ENCODE measurements at regions not wholly inside any gene's neighbourhood (a gene's known extent, or its start where the extent isn't known, plus 50 kb on each side); places are given as distances from the start of the nearest gene placed in this dataset.

DNA sequence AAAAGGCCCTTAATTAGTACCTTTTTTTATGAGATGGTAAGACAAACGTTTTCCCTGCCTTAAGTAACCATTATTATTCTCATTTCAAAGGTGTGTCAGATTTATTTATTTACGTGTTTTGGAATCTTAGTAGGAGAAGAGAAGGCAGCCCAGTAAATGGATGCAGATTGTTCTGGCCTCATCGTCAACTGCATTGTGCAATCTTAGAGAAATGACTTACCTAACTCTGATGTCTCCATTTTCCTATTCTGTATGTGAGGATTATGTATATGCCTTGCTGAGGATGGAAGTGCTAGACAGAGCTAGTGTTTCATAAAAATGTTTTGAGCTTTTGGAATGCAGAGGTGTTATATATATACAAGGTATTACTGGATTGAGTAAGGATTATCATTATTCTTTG, 97.0 kb upstream of the JAG1 start:
- DNase-seq (ENCODE audit: low read depth in 3 of 3): no peak

DNA sequence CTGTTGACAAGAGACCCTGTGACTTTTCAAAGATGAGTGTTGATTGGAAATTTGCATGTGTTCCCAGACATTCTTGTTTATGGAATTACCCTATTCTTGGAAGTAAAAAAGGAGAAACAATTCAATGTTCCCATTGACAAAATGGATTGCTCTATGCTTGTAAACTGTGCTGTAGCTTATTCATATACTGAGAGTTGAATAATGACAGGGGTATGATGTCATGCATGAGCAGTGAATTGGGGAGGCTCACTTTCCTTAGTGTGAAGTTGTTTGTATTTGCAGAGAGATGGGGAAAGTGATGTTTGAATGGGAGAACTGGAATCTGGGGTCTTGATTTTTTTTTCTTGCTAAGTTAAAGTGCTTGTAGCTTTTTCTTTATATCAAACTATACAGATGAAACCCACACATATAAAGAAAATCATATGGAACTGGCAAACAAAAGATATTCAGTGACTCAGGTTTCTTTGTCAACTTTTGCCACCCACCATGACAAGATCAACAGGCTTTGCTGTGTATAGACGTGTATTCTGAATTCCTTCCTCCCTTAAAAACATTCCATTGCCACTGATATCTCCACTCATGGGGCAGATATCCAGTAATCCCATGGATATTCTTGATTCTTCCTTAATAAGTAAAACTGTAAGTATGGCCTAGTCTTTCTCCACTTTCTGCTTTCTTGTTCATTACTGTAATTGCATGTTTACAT, 97.8 kb upstream of the JAG1 start:
- DNase-seq (ENCODE audit: low read depth in 3 of 3): no peak

DNA sequence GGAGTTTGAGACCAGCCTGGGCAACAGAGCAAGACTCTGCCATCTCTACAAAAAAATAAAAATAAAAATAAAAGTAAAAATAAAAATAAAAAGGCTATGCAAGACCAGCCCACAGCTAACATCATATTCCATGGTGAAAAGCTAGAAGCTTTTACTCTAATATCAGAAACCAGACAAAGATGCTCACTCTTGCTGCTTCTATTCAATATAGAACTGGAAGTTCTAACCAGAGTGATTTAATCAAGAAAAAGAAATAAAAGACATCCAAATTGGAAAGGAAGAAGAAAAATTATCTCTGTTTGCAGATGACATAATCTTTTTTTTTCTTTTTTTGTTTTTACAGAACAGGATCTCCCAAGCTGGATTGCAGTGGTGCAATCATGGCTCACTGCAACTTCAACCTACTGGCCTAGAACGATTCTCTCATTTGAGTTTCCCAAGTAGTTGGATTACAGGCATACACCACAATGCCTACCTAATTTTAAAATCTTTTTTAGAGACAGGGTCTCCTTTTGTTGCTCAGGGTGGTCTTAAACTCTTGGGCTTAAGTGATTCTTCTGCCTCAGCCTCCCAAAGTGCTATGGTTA, 100.7 kb upstream of the JAG1 start:
- no peak for DNase-seq (ENCODE audit: low read depth in 3 of 3)

DNA sequence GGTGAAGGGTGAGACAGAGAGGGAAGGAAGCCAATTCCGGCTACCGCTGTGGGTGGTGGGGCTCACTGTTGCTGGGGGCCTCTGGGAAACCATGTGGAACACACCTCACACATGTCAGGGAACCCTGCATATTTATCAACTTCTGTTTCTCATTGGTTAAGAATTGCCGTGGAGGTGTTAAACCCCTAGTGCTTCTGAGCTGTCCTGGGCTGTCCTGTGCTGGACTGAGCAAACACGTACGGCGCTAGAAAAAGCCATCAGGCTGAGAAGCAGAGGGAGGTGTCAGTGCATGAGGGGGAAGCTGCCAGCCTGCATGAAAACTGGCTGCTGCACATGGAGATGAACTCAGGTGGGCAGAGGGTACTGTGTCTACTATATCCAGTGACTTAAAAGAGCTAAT, 103.9 kb upstream of the JAG1 start:
- DNase-seq (ENCODE audit: low read depth in 3 of 3): no peak

DNA sequence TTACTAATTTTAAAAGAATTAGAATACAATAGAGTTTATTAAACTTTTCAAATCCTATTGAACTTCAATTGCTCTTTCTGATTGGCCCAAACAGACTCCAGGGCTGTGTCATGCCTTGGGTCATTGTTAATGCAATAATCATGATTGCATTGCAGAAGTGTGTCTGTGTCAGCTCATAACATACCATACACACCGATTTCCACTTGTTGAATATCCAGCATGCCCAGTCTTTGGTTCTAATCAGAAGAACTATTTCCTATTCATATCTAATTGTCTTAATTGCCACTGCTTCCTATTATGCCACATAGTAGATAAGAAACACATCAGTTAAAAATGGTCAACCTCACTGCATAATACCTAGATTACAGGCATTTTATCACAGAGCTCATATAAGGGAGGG, 106.1 kb upstream of the JAG1 start:
- no peak for DNase-seq (ENCODE audit: low read depth in 3 of 3)

DNA sequence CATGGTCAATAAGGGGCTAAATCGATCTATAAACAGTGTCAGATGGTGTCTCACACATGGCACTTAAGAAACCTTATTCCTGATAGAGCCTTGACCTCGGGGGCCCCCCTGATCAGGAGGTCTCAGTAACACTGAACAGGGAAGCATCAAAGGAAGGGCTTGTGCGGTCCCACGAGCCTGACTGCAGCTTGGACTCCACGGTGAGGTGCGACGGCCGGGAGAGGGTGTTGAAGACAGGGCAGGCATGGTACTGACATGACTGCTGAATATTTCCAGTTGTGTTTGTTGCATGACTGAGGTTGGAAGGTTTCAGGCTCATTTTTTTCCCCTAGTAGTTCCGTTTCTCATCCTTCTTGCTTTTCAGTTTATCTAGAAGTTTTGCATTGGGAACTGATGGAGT, 107.1 kb upstream of the JAG1 start:
- DNase-seq (ENCODE audit: low read depth in 3 of 3): no peak

DNA sequence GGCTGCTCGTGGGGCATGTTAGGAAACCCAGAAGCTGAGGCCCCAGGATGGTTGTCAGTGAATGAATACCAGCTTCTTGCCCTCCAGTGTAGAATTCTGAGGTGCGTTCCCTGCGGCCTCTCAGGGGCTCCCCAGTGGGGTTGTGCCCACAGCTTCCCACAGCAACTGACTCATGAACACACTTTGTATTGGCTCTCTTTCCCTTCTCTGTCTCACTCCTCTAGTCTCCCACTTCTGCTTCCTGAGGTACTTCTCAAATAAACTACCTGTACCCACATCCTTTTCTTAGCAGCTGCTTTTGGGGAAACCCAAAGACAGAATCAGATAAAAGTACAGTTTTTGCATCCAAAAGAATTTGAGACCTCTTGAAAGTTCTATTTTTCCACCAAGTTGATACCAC, 107.7 kb upstream of the JAG1 start:
- DNase-seq (ENCODE audit: low read depth in 3 of 3): no peak

DNA sequence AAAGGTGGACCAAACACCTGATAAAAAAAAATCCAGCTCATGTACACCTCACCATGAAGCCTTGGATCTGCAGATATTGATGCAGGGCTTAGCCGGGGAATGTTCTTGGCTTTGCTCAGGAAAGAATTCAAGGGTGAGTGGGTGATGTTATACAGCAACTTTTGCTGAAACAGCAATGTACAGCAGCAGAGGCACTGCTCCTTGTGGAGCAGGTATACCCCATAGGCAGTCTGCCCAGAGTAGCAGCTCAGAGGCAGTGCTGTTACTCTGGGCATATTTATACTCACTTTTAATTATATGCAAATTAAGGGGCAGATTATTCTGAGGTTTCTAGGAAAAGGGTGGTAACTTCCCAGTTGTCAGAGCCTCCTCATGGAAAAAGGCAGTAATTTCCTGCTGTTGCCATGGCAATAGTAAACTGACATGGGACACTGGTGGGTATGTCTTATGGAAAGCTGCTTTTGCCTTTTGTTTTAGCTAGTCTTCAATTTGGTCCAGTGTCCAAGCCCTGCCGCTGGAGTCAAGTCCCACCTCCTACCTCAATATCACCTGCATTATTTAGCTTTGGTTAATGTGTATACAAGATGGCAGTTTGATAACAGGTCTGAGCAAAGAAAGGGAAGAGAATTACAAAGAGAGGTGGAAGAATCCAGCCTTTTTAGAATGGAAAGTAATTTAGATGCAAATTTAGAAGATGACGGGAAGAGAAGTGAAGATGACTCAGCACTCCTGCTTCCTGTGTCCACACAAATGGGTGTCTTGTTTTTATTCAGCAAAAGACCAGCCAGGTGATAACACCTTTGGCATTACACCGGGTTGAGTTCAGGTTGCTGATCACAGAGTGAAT, 110.1 kb upstream of the JAG1 start:
- no peak for DNase-seq (ENCODE audit: low read depth in 3 of 3)

DNA sequence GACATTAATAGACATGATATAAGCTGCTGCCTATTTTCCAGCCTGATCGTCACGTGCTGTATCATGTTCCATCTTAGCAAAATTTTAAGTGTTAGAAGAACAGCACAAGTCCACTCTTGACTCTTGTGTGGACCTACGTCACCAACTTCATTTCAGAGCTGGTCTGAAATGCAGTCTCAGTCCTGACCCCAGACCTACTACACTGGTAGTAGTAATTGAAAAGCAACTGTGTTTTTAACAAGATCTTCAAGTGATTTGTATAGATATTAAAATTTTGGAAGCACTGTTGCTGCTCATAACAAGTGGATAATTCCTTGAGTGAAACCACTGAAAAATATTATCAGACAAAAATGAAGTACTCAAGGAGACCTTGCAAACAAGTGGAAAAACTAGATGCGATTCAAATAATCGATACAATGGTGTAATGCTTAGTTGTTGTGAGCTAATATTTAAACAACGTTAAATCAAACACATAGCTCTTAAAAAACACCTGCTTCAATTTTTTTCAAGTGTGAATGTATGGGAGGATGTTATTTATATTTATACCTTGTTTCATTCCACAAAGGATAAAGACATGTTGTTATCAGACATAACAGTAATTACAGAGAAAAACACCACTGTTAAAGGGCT, 110.9 kb upstream of the JAG1 start:
- no peak for DNase-seq (ENCODE audit: low read depth in 3 of 3)

DNA sequence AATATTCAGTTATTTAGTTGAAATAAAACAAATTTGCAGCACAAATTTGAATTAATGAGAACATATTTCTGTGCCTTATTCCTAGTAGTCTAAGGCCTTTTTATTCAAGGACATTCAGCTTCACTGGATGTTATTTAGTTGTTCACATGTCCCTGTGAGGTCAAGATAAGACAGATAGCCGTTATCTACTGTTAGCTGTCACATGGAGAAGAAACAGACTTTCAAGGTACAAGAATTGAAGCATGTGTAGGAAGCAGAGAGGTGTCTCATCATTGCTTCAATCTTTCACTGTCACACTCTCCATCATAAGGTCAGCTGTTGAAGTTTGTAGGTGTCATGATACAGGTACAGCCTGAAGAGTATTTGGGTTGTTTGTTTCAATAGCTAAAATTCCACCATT, 112.9 kb upstream of the JAG1 start:
- DNase-seq (ENCODE audit: low read depth in 3 of 3): no peak

DNA sequence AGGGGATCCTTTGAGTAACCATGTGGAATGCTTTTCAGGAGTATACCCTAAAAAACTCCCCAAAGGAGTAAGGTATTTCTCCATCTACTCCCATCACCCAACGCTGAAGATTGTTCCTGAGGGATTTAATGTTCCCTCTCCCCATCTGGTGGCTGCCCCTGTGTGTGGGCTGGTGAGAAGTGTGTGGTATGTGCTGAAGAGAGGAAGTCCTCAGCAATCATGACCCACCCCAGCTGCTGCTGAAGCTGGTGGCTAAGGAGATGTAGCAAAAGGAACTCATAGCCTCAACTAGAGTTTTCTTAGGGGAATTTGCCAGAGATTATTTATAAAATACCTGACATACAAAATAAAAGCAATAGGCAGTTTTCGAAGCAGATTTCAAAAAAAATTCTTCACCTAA, 114.3 kb upstream of the JAG1 start:
- DNase-seq (ENCODE audit: low read depth in 3 of 3): no peak

DNA sequence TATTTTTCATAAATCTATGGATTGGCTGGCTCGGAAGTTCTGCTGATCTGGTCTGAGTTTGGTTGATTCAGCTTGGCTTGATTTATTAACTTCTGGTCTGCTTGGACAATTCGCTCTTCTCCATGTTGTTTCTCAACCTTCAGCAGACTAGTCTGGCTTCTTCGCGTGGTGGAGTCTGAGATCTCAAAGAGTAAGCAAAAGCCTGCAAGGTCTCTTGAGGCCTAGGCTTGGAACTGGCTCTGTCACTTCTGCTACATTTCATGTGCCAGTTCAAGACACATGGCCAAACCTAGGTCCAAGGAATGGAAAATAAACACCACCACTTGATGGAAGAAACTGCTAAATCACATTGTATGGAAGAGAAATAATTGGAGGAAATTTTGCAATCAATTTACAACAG, 115.1 kb upstream of the JAG1 start:
- no peak for DNase-seq (ENCODE audit: low read depth in 3 of 3)

DNA sequence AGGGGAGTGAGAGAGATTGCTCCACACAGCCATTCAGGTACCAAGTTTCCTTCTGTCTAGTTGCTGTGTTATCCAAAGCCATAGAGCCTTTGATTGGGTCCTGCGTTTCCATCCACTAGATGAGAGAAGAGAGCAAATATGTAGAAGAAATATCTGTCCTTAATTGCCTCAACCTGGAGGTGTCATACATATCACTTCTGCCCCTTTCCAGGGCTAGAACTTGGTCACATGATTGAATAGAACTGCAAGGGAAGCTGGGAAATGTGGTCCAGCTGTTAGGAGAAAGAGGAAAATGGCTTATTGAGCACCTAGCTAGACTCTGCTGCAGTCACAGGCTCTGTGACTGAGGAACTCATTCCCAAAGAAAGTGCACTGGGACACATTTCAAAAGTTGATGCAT, 115.6 kb upstream of the JAG1 start:
- no peak for DNase-seq (ENCODE audit: low read depth in 3 of 3)

DNA sequence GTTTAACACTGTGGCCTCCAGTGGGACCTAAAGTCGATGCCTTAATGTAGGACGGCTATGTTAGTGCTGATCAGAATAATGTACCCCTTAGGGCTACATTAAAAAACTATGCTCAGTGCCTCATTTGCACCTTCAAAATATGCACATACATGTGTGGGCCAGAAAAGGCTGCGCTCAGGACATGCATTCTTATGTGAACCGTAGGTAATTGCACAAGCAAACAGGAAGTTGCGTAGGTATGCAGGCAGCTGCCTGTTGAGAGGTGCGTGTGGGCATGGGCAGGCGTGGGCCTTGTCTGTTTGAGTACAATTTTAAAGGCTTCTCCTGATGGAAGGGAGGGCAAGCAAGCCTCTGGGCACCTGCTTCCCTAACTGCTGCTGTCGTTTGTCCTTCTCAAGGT, 116.2 kb upstream of the JAG1 start:
- no peak for DNase-seq (ENCODE audit: low read depth in 3 of 3)

DNA sequence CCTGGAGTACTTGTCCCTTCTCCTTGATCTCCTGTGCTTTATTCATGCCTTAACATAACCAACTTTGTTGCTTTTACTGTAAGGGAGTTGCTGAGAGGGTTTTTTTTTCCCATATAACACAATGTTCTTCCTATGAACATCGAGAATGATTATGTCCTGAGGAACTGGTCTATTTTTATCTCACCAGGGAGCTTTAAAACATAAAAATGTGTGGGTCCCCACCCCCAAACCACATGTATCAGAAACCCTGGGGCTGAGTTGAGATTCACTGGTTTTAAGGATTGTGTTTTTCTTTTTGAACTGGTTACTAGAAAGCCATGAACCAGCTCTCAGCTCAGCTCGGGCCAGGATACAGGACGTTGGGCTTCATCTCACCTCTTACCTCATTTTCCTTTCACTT, 118.5 kb upstream of the JAG1 start:
- DNase-seq (ENCODE audit: low read depth in 3 of 3): no peak

DNA sequence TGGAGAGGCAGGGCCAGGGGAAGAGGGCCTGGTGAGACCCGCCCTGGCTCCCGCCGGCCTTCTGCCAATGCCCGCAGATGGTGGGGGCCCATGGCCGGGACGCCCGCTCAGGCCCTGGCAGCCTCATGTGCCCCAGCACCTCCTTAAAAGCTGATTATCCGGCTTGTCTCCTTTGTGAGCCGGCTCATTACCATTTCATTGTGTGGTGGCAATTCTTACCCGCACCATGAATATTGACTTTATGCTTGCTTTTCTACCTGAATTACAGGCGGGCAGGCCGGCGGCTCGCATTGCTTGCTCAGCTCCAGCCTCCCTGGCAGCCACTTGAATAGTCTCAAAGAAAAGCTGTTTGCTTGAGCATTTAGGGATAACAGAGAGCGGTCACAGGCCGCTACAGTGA, 120.0 kb upstream of the JAG1 start:
- DNase-seq (ENCODE audit: low read depth in 3 of 3): no peak

DNA sequence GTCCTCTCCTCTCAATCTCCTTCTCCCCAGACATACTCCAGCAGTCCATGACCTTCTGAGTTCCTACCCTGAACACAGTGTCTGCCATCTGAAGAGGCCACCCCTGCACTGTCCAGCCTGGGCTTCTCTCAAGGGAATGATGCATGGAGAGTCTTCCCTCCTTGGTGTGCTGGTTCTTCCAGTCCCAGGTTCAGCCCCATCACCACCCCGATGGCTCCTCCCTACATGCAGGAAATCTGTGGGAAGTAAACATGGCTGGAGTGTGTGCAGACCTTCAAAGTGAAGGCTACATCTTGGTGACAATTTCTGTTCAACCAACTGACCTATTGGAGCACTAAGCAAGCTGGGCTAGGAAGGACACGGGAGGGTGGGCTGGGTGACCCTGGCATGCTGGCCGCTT, 121.0 kb upstream of the JAG1 start:
- no peak for DNase-seq (ENCODE audit: low read depth in 3 of 3)

DNA sequence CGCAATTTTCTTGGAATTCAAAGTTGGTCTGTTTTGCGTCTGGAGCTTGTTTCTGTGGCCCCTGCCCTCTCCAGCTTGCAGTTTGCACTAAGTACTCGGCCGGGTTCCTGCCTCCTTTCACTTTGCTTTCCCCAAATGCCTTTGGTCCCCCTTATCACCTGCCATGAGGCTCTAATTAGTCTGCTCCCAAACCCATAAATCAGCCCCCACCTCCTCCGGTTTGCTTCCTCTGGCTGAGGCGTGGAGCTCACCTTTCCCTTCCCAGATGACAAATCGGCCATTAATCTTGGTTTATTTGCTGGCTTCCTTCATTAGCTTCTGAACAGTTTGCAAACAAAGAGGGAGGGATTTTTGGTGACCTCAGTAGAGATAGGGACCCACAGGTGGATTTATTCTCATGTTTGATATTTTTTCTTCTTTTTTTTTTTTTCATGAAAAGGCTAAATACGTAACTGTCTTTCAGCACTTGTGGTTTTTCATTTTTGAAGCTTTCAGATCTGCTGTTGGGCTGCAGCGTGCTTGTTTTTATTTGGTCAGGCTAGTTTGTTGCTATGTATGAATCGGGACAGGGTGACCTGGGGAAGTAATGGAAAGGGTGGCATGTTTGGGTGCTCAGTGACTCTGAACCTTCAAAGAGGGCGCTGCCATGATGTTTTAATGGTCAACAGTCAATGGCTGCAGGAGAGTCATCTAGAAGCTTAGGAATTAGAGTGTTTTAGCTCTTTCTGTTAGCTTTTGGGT, 121.7 kb upstream of the JAG1 start:
- no peak for DNase-seq (ENCODE audit: low read depth in 3 of 3)

DNA sequence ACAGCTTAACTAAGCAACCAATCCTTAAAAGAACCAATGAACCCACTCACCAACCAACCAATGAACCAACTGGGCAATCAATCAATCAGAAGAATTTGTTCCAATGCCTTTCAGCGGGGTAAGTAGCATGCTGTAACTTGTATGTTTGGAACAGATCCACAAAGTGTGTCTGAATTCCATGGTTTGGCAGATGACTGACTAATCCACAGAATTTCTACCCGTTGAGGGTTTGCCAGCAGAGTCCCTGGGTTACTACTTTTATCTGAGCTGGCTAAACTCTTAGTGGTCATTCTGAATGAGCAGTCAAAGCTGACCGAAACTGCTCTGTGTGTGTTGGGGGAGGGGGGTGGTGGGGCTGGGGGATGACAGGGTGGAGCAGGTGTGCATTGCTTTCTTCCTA, 125.0 kb upstream of the JAG1 start:
- no peak for DNase-seq (ENCODE audit: low read depth in 3 of 3)

DNA sequence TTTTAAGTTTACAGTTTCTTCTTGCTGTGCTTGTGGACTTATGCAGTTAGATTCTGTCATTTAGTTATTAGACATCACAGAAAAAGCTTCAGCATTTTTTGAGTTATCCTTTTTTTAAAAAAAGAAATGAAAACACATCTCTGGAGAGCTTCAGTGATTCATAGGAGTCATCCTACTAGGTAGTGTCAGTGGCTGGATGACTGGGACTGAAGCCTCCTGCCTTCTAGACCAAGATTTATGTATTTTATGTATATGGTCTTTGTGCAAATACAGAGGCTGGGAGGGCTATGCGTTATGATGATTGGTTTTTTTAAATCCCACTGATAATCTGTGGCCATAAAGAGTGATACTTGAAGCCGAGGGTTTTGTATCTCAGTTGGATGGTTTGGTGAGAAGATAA, 125.9 kb upstream of the JAG1 start:
- DNase-seq (ENCODE audit: low read depth in 3 of 3): no peak

DNA sequence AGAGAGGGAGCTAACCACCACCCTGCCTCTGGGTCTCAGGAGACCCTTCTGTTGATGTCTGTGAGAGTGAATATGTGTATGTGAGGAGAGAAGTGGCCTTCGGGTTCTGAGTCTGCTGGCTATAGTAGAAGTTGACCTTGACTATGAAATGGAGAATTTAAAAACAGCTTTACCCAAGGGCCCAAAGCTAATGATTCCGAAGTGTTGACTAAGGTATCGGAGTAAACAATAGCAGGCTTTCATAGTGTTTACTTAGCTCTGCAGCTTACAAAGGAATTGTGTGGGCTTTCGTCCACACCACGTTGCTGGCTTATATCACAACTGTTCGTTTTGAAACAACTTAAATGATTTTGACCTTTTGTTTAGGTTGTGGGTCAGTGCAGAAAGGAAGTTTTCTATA, 126.5 kb upstream of the JAG1 start:
- DNase-seq (ENCODE audit: low read depth in 3 of 3): no peak

DNA sequence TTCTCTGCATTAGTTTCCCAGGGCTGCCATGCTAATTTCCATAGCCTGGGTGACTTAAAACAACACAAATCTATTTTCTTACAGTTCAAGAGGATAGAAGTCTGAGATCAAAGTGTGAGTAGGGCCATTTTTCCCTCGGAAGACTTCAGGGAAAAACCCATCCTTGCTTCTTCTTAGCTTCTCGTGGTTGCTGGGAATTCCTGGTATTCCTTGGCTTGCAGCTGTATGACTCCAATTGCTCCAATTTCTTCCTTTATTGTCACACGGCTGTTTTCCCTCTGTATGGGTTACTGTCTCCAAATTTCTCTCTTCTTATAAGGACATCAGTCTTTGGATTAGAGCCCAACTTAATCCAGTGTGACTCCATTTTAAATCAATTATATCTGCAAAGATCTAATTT, 128.4 kb upstream of the JAG1 start:
- DNase-seq (ENCODE audit: low read depth in 3 of 3): no peak

Data from stimulated activated CD4-positive, alpha-beta T cell treated with anti-CD3 and anti-CD28 coated beads, TNF-alpha, amount 100 ng/mL, for 48 hours (primary cell).